Heart left ventricle (tissue), 16 donors: ENCODE measurements at regions not wholly inside any gene's neighbourhood (a gene's known extent, or its start where the extent isn't known, plus 50 kb on each side); places are given as distances from the start of the nearest gene placed in this dataset.
A peak's percentile ranks its signal among the peaks of the same experiment; 100 is the strongest.

Experiments
- ATAC-seq, 4 donors: fragments of 200-7000 bp; cut with Tn5 transposase; one replicate each; pipeline ENCODE4 v1.9.1; 2020 to 2022; ENCODE audit warnings: moderate library complexity in 4 of 4, mild to moderate bottlenecking in 3 of 4, moderate number of reproducible peaks in 1 of 4
- DNase-seq, 5 donors: peaks; one replicate each; pipeline ENCODE4 v3.0.0-alpha.2; 2020
- H3K27ac ChIP-seq, 12 donors: fragments of 200-600 bp; sonication (generic) in 4 of 12; one replicate each; pipeline versions ENCODE4 v1.5.0 to v1.8.0; 2016 to 2022; ENCODE audit warnings: mild to moderate bottlenecking in 2 of 12
- H3K27me3 ChIP-seq, 9 donors: fragments of 200-600 bp; sonication (generic) in 2 of 9; one replicate each; pipeline versions ENCODE4 v1.5.1 to v1.8.0; 2016 to 2022; ENCODE audit warnings: mild to moderate bottlenecking in 3 of 9
- H3K36me3 ChIP-seq, 9 donors: fragments of 200-600 bp; sonication (generic) in 2 of 9; one replicate each; pipeline versions ENCODE4 v1.5.0 to v1.8.0; 2018 to 2022; ENCODE audit warnings: mild to moderate bottlenecking in 2 of 9
- H3K4me1 ChIP-seq, 12 donors: fragments of 200-600 bp; sonication (generic) in 4 of 12; one replicate each; pipeline versions ENCODE4 v1.5.0 to v1.8.0; 2016 to 2022; ENCODE audit warnings: mild to moderate bottlenecking in 3 of 12
- H3K4me3 ChIP-seq, 12 donors: fragments of 200-600 bp; sonication (generic) in 4 of 12; one replicate each; pipeline versions ENCODE4 v1.5.0 to v1.8.0; 2017 to 2022; ENCODE audit warnings: mild to moderate bottlenecking in 9 of 12, moderate library complexity in 4 of 12
- H3K9me3 ChIP-seq, 12 donors: fragments of 200-600 bp; sonication (generic) in 4 of 12; one replicate each; pipeline versions ENCODE4 v1.5.0 to v1.8.0; 2016 to 2022; ENCODE audit warnings: mild to moderate bottlenecking in 1 of 12
- POLR2A ChIP-seq, 2 donors: fragments of 450-650 bp; IDR thresholded peaks; one replicate each; pipeline ENCODE4 v1.6.1; 2017; ENCODE audit warnings: antibody characterized with exemption in 2 of 2, mild to moderate bottlenecking in 2 of 2, moderate library complexity in 2 of 2
- WGBS, 4 donors: extraction: QIAGEN DNeasy Blood & Tissue Kit in 2 of 4; methylation state at CpG; one replicate each; pipeline versions ENCODE4 v1.1.5 to v1.1.7; 2013 to 2018; 5-methylcytosine and 5-hydroxymethylcytosine counted together
- intact Hi-C, 10 donors: fragments of 100-400 bp; cut with DNase I; formaldehyde crosslinking; loops; one replicate each; pipeline versions ENCODE4 v1.11.1 to v1.14.2; 2022
- TF ChIP-seq, protein P1 (sequence below), 12 donors: fragments of 200-600 bp; sonication (generic) in 4 of 12; IDR thresholded peaks; one replicate each; pipeline versions ENCODE4 v1.5.0 to v1.8.0; 2018 to 2022; ENCODE audit warnings: antibody characterized with exemption in 12 of 12, mild to moderate bottlenecking in 5 of 12
- donor health status: ischemic (EF 13 %, LVEDD 7.1; RV severe dilation, severe dysfunction).
- donor health status: healthy with polysubstance abuse.
- donor health status: DM: no; HTN: yes; CAD: no.
- donor health status: DM: no; HTN: no; CAD: no.
- donor health status: ischemic (EF 25% LVEDD 6.9; RV normal size, moderate dysfunction).
- donor health status: ischemic (EF 25% LVEDD 5.7; RV mildly dilated, moderate dysfunction).
- donor health status: healthy.
- donor health status: DM: yes; HTN: yes; CAD: no.
- donor health status: ischemic (EF 35%, LVEDD 5.7; RV mildly dilated, moderate dysfunction).
- donor health status: nonischemic (EF 11% LVEDD 7.7; RV severe dilation, severe dysfunction).
- donor health status: DM: yes; HTN: yes; CAD: no.
- donor health status: PGD.
- donor health status: ischemic (EF 29% LVEDD 5.4; RV normal size, mild dysfunction).
- donor health status: nonischemic (EF 23%, LVEDD 6.1; RV moderate dilation, normal function).

GRCh38 chrX:10847333-10847732, 226.9 kb upstream of the MID1 start:
- H3K4me3 ChIP-seq = no peak overlapping the region
- H3K27me3 ChIP-seq = no peaks in the 10 kb centered on the region
- no peak for DNase-seq
- no peaks in the 10 kb centered on the region for H3K36me3 ChIP-seq
- H3K4me1 ChIP-seq = no peaks in the 10 kb centered on the region
- TF ChIP-seq POLR2A (IDR thresholded peaks at IDR 0.05) = no peak
- TF ChIP-seq, protein P1, sequence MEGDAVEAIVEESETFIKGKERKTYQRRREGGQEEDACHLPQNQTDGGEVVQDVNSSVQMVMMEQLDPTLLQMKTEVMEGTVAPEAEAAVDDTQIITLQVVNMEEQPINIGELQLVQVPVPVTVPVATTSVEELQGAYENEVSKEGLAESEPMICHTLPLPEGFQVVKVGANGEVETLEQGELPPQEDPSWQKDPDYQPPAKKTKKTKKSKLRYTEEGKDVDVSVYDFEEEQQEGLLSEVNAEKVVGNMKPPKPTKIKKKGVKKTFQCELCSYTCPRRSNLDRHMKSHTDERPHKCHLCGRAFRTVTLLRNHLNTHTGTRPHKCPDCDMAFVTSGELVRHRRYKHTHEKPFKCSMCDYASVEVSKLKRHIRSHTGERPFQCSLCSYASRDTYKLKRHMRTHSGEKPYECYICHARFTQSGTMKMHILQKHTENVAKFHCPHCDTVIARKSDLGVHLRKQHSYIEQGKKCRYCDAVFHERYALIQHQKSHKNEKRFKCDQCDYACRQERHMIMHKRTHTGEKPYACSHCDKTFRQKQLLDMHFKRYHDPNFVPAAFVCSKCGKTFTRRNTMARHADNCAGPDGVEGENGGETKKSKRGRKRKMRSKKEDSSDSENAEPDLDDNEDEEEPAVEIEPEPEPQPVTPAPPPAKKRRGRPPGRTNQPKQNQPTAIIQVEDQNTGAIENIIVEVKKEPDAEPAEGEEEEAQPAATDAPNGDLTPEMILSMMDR (IDR thresholded peaks at IDR 0.05) = no peak
- no peak for ATAC-seq
- H3K9me3 ChIP-seq = peaks cover 0 to 4% (median 0%) of the 10 kb centered on the region in 12 donors
- H3K27ac ChIP-seq = no peak overlapping the region
- intact Hi-C loops = no loop called here

DNA sequence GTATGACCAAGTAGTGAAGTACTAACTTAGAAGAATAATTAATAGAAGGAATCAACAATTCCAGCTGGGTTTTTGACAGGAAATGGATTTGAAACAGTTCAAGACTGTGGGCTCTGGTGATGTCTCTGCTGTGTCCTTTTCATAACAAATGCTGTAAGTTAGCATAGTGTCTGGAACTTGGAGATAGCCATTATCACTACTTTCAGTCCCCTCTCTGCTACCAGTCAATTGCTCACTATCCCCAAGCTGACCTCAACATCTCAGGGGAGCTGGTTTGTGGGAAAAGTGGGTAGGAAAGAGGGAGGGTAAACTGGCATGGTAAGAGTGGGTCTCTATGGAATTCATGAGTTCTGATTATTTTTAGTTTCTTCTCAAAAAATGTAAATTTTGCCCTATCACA, 231.4 kb upstream of the MID1 start:
- Histone ChIP-seq H3K27ac (no peak overlapping the region), H3K4me1 (peaks cover 0 to 6% (median 0%) of the 10 kb centered on the region in 12 donors), H3K27me3 (no peaks in the 10 kb centered on the region), H3K4me3 (no peak overlapping the region), H3K9me3 (peaks cover 0 to 4% (median 0%) of the 10 kb centered on the region in 12 donors), H3K36me3 (no peaks in the 10 kb centered on the region)
- intact Hi-C loops = no loop called here
- TF ChIP-seq, protein P1 (IDR thresholded peaks at IDR 0.05) = no peak
- TF ChIP-seq POLR2A (IDR thresholded peaks at IDR 0.05) = no peak
- no peak for DNase-seq
- no peak for ATAC-seq

GRCh38 chrX:10854594-10854993, 234.2 kb upstream of the MID1 start:
- ATAC-seq (no peak), DNase-seq (no peak)
- Histone ChIP-seq H3K27me3 (no peaks in the 10 kb centered on the region), H3K27ac (no peak overlapping the region), H3K4me3 (no peak overlapping the region), H3K4me1 (peaks cover 0 to 6% (median 0%) of the 10 kb centered on the region in 12 donors), H3K36me3 (no peaks in the 10 kb centered on the region), H3K9me3 (peaks cover 0 to 4% (median 0%) of the 10 kb centered on the region in 12 donors)
- 31 to 51% (median 40%) methylated on average over 7 of the region's 7 CpGs for WGBS, 4 donors
- TF ChIP-seq, protein P1 (IDR thresholded peaks at IDR 0.05) = no peak
- TF ChIP-seq POLR2A (IDR thresholded peaks at IDR 0.05) = no peak
- intact Hi-C loops = no loop called here

DNA sequence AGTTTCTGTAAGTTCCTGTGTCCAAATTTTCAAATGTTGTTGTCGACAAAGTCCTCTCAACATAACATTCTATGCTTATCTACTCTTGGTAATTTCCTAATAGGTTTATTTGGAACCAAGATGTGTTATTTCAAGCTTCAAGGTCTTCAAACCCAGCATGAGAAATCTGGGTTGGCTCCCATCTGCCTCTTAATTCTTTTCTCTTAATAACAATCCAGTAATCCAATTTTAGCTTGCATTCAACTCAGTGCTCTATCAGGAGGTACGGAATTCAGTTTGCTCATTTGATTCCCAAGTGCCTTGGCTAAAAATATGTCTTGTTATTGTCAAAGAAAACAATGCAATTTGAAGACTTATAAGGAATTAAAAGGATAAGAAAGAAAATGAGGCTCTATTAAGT, 235.5 kb upstream of the MID1 start:
- 10 to 35% (median 22%) methylated on average over 2 of the region's 2 CpGs for WGBS, 4 donors
- Histone ChIP-seq H3K9me3 (peaks cover 0 to 4% (median 0%) of the 10 kb centered on the region in 12 donors), H3K36me3 (no peaks in the 10 kb centered on the region), H3K4me1 (peaks cover 0 to 6% (median 0%) of the 10 kb centered on the region in 12 donors), H3K27ac (peak overlapping the region in 4 of 12 donors; percentile 9 to 39 (median 20)), H3K4me3 (no peak overlapping the region), H3K27me3 (no peaks in the 10 kb centered on the region)
- ATAC-seq = no peak
- DNase-seq = no peak
- TF ChIP-seq, protein P1 (IDR thresholded peaks at IDR 0.05) = no peak
- no peak for TF ChIP-seq POLR2A (IDR thresholded peaks at IDR 0.05)
- intact Hi-C loops = no loop called here
